Esophagus squamous epithelium (tissue), 4 donors: ENCODE measurements at regions not wholly inside any gene's neighbourhood (a gene's known extent, or its start where the extent isn't known, plus 50 kb on each side); places are given as distances from the start of the nearest gene placed in this dataset.

Experiments used
- POLR2A ChIP-seq, 4 donors: fragments of 450-650 bp; IDR thresholded peaks; one replicate each; pipeline ENCODE4 v1.6.1; 2017; ENCODE audit warnings: antibody characterized with exemption in 4 of 4, mild to moderate bottlenecking in 4 of 4, moderate library complexity in 3 of 4
- TF ChIP-seq, protein P1 (sequence below), 6 experiments: fragments of 450-650 bp in 4 of 6; fragments of 200-600 bp in 2 of 6; sonication (generic) in 2 of 6; IDR thresholded peaks; one replicate each; pipeline ENCODE4 v1.5.1; 2016 to 2019; ENCODE audit warnings: antibody characterized with exemption in 6 of 6, mild to moderate bottlenecking in 4 of 6, moderate library complexity in 4 of 6

DNA sequence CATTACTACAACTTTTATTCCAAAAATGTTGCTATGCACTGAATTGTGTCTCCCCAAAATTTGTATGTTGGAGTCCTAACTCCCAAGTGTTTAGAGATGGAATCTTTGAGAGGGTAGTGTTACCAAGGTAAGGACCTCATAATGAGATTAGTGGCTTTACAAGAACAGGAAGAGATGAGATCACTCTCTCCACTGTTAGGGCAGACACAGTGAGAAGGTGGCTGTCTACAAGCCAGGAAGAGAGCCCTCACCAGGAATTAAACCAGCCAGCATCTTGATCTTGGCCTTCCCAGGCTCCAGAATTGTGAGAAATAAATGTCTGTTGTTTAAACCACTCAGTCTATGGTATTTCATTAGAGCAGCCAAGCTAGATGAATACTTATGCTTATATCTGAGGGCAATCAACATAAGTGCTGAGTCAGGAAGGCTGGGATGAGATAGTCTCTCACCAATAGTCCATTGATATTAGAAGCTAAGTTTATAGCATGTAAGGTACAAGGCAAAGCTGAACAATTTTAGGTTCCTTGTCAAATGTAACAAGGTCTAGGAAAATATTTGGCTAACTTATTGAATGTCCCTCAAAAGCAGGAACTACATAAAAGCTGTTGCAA, 317.6 kb upstream of the REG3G start:
- TF ChIP-seq, protein P1, sequence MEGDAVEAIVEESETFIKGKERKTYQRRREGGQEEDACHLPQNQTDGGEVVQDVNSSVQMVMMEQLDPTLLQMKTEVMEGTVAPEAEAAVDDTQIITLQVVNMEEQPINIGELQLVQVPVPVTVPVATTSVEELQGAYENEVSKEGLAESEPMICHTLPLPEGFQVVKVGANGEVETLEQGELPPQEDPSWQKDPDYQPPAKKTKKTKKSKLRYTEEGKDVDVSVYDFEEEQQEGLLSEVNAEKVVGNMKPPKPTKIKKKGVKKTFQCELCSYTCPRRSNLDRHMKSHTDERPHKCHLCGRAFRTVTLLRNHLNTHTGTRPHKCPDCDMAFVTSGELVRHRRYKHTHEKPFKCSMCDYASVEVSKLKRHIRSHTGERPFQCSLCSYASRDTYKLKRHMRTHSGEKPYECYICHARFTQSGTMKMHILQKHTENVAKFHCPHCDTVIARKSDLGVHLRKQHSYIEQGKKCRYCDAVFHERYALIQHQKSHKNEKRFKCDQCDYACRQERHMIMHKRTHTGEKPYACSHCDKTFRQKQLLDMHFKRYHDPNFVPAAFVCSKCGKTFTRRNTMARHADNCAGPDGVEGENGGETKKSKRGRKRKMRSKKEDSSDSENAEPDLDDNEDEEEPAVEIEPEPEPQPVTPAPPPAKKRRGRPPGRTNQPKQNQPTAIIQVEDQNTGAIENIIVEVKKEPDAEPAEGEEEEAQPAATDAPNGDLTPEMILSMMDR (IDR thresholded peaks at IDR 0.05) = no peak
- TF ChIP-seq POLR2A (IDR thresholded peaks at IDR 0.05) = no peak
